ENCODE measurements at regions not wholly inside any gene's neighbourhood (a gene's known extent, or its start where the extent isn't known, plus 50 kb on each side); places are given as distances from the start of the nearest gene placed in this dataset.

- TF ChIP-seq CTCF (conservative IDR thresholded peaks at IDR 0.05) = no peak
- no peak for TF ChIP-seq ZFX (IDR thresholded peaks at IDR 0.05)
Observed at GRCh38 chr2:13572466-13572865, 855.7 kb downstream of the TRIB2 start.

Data from C4-2B (cell line).